Upper lobe of right lung (tissue), 1 donor: ENCODE measurements at regions not wholly inside any gene's neighbourhood (a gene's known extent, or its start where the extent isn't known, plus 50 kb on each side); places are given as distances from the start of the nearest gene placed in this dataset.
A peak's percentile ranks its signal among the peaks of the same experiment; 100 is the strongest.

Source experiments
- ATAC-seq: fragments of 200-7000 bp; cut with Tn5 transposase; one replicate; pipeline ENCODE4 v1.9.1; 2020; ENCODE audit warnings: mild to moderate bottlenecking, moderate library complexity
- DNase-seq: peaks from one replicate; pipeline ENCODE4 v3.0.0-alpha.2; 2020
- H3K27ac ChIP-seq: fragments of 200-600 bp; one replicate; pipeline ENCODE4 v1.8.0; 2022
- H3K27me3 ChIP-seq: fragments of 200-600 bp; one replicate; pipeline ENCODE4 v1.8.0; 2022; ENCODE audit warnings: mild to moderate bottlenecking
- H3K36me3 ChIP-seq: fragments of 200-600 bp; one replicate; pipeline ENCODE4 v1.8.0; 2022
- H3K4me1 ChIP-seq: fragments of 200-600 bp; one replicate; pipeline ENCODE4 v1.8.0; 2022
- H3K4me3 ChIP-seq: fragments of 200-600 bp; one replicate; pipeline ENCODE4 v1.8.0; 2022; ENCODE audit warnings: mild to moderate bottlenecking
- H3K9me3 ChIP-seq: fragments of 200-600 bp; one replicate; pipeline ENCODE4 v1.8.0; 2022
- CTCF ChIP-seq: fragments of 200-600 bp; IDR thresholded peaks from one replicate; pipeline ENCODE4 v1.8.0; 2022; ENCODE audit warnings: antibody characterized with exemption
- intact Hi-C: fragments of 100-400 bp; cut with DNase I; formaldehyde crosslinking; loops from one replicate; pipeline ENCODE4 v1.11.0; 2022
- donor health status: DM: no; HTN: yes; CAD: no; lungs with severe emphysema.

GRCh38 chr2:120596191-120596811 is 139.4 kb upstream of the GLI2 start:
- peak; percentile 63 for DNase-seq
- H3K36me3 ChIP-seq = no peaks in the 10 kb centered on the region
- ATAC-seq = no peak
- no peaks in the 10 kb centered on the region for H3K9me3 ChIP-seq
- peaks cover 10% of the 10 kb centered on the region for H3K4me1 ChIP-seq
- intact Hi-C loops = no loop called here
- peak overlapping the region; percentile 61 for H3K27ac ChIP-seq
- no peak for TF ChIP-seq CTCF
- H3K4me3 ChIP-seq = no peak overlapping the region
- H3K27me3 ChIP-seq = no peaks in the 10 kb centered on the region

DNA sequence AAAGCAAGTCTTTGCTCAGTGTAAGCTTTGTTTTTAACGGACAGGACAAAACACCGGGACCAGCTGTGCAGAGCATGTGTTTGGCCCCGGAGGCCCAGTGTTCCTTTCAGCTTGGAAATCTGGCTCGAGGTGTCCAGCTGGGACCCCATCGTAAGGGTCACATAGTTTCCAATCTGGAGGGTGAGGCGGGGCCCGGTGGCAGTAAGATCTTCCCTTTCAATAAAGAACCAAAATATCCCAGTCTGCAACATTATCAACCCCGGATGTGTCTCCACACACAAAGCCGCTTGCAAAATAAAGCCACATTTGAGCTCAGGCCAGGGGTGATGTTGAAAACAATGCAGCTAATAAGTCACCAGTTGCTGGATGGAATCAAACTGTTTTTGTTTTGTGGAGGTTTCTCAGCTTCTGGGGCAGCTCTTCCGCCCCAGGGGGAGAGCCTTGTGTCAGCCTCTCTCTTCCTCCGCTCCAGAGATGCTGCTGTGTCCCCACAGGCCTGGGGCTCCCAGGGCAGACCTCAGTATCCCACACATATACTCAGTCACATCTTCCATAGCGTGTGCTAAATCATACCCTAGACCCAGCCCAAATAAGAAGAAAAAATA is 138.6 kb upstream of the GLI2 start:
- no peaks in the 10 kb centered on the region for H3K27me3 ChIP-seq
- ATAC-seq (peak; percentile 4), DNase-seq (peak; percentile 62)
- no peaks in the 10 kb centered on the region for H3K9me3 ChIP-seq
- H3K27ac ChIP-seq = peak overlapping the region; percentile 61
- H3K36me3 ChIP-seq = no peaks in the 10 kb centered on the region
- intact Hi-C loops = no loop called here
- H3K4me1 ChIP-seq = peaks cover 10% of the 10 kb centered on the region
- TF ChIP-seq CTCF = no peak
- no peak overlapping the region for H3K4me3 ChIP-seq

- intact Hi-C loops = no loop called here
- Histone ChIP-seq H3K27me3 (no peaks in the 10 kb centered on the region), H3K4me3 (no peak overlapping the region), H3K9me3 (no peaks in the 10 kb centered on the region), H3K27ac (peak overlapping the region; percentile 61), H3K36me3 (no peaks in the 10 kb centered on the region), H3K4me1 (peaks cover 10% of the 10 kb centered on the region)
- no peak for TF ChIP-seq CTCF
- no peak for ATAC-seq
- peak; percentile 49 for DNase-seq
Measured at GRCh38 chr2:120597595-120598193, 138.0 kb upstream of the GLI2 start.

DNA sequence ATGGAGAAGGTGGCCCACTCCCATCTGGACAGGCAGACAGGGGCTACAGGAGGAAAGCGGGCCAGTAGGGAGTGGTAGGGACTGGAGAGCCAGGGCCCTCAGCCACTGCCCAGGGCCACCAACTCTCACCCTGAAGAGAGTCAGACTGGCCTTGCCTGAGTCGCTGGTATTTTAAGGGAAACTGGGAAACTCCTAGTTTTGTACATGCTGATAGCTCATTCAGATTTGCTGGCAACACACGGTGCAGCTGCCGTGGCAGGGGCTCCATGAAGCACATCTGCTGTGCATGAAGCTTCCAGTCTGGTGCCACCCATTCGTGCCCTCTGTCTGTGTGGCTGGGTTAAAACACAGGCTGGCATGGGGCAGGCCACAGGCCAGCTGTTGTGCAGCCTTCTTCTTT is 137.3 kb upstream of the GLI2 start:
- no peaks in the 10 kb centered on the region for H3K9me3 ChIP-seq
- H3K4me1 ChIP-seq = peaks cover 10% of the 10 kb centered on the region
- ATAC-seq (no peak), DNase-seq (peak; percentile 37)
- no peak overlapping the region for H3K27ac ChIP-seq
- no peaks in the 10 kb centered on the region for H3K36me3 ChIP-seq
- H3K27me3 ChIP-seq = no peaks in the 10 kb centered on the region
- intact Hi-C loops = no loop called here
- no peak for TF ChIP-seq CTCF
- no peak overlapping the region for H3K4me3 ChIP-seq

DNA sequence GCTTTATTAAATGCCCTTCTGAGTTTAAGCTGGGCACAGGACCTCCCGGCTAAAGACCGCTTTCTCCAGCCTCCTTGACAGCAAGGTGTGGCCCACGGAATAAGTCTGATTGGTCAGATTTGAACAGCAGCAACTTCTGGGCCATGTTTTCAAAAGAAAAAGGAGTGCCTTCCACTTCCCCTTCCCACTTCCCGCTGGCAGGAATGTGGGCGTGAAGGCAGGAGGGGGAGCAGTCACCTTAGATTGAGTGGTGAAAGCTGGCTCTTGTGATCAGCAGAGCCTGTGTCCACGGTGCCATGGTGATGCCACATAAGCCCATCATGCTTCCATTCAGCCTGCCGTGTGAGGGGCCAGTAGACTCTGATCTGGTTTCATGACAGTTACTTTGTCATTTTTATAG is 136.6 kb upstream of the GLI2 start:
- intact Hi-C loops = no loop called here
- Histone ChIP-seq H3K4me3 (no peak overlapping the region), H3K27ac (no peak overlapping the region), H3K9me3 (no peaks in the 10 kb centered on the region), H3K36me3 (no peaks in the 10 kb centered on the region), H3K27me3 (no peaks in the 10 kb centered on the region), H3K4me1 (peaks cover 10% of the 10 kb centered on the region)
- no peak for TF ChIP-seq CTCF
- ATAC-seq (peak; percentile 67), DNase-seq (peak; percentile 72)
